Ovary (tissue), 3 donors: ENCODE measurements at regions not wholly inside any gene's neighbourhood (a gene's known extent, or its start where the extent isn't known, plus 50 kb on each side); places are given as distances from the start of the nearest gene placed in this dataset.

Experiments used
- POLR2A ChIP-seq: fragments of 450-650 bp; IDR thresholded peaks from one replicate; pipeline ENCODE4 v1.6.1; 2017; ENCODE audit warnings: antibody characterized with exemption, mild to moderate bottlenecking, moderate library complexity
- TF ChIP-seq, protein P1 (sequence below), 3 donors: fragments of 450-650 bp in 2 of 3; fragments of 200-600 bp in 1 of 3; IDR thresholded peaks; one replicate each; pipeline versions ENCODE4 v1.5.1 to v1.8.0; 2016 to 2022; ENCODE audit warnings: antibody characterized with exemption in 3 of 3, mild to moderate bottlenecking in 1 of 3
- donor health status: DM: no; HTN: no; CAD: no.

DNA sequence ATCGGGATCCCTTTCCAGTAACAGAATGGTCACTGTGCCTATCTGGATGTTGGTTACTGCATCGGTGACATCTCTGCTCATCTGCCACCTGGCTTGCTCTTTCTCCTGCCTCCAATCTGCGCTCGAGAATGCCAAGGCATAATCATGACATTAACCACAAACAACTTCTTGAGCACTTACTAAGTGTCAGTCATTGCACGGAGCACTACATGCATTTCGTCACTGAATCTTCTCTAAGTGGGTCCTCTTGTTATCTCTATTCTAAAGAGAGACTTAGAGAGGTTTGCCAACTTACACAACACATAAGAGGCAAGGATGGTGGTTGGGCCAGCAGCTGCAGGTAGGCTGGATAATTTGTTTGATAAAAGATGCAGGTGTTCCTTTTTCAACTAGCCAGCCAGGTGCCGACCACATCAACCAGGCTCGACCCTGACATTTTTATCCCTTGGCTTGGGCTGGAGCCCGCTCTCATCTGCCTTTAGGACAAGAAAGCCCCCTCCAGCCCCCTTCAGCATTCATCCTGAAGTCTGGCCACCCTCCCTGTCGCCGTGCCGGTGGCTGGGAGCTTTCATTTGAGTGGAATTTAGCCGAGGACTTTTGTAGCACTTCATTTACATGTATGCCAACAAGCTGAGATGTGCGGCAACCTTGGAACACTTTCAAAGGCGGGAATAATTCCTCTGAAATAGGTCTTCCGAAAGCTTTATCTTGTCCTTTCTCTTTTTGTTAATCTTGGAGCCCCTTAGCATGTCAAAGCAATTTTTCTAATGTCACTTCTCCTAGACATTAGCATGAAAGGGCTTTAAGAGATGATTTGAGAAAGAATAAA, 89.3 kb upstream of the NKD1 start:
- TF ChIP-seq, protein P1, sequence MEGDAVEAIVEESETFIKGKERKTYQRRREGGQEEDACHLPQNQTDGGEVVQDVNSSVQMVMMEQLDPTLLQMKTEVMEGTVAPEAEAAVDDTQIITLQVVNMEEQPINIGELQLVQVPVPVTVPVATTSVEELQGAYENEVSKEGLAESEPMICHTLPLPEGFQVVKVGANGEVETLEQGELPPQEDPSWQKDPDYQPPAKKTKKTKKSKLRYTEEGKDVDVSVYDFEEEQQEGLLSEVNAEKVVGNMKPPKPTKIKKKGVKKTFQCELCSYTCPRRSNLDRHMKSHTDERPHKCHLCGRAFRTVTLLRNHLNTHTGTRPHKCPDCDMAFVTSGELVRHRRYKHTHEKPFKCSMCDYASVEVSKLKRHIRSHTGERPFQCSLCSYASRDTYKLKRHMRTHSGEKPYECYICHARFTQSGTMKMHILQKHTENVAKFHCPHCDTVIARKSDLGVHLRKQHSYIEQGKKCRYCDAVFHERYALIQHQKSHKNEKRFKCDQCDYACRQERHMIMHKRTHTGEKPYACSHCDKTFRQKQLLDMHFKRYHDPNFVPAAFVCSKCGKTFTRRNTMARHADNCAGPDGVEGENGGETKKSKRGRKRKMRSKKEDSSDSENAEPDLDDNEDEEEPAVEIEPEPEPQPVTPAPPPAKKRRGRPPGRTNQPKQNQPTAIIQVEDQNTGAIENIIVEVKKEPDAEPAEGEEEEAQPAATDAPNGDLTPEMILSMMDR (IDR thresholded peaks at IDR 0.05): no peak
- TF ChIP-seq POLR2A: no peak
